Stomach (tissue), 8 donors: ENCODE measurements at regions not wholly inside any gene's neighbourhood (a gene's known extent, or its start where the extent isn't known, plus 50 kb on each side); places are given as distances from the start of the nearest gene placed in this dataset.

Experiments
- DNase-seq, 2 donors: peaks; one replicate each; pipeline versions ENCODE4 v3.0.0 to v3.0.0-alpha.2; 2013 to 2019
- H3K27ac ChIP-seq, 5 donors: fragments of 200-600 bp in 4 of 5; sonication (generic) in 4 of 5; one replicate each; pipeline ENCODE4 v1.5.1; 2013 to 2019; ENCODE audit warnings: mild to moderate bottlenecking in 1 of 5, moderate library complexity in 1 of 5
- H3K27me3 ChIP-seq, 3 donors: fragments of 200-600 bp; sonication (generic); one replicate each; pipeline ENCODE4 v1.5.1; 2017 to 2019; ENCODE audit warnings: mixed run types in 1 of 3
- H3K36me3 ChIP-seq, 4 donors: fragments of 200-600 bp; sonication (generic); 1 replicate in 3 of 4; 2 replicates in 1 of 4; pipeline ENCODE4 v1.5.1; 2016 to 2019
- H3K4me1 ChIP-seq, 4 donors: fragments of 200-600 bp; sonication (generic); one replicate each; pipeline ENCODE4 v1.5.1; 2016 to 2019
- H3K4me3 ChIP-seq, 4 donors: fragments of 200-600 bp; sonication (generic) in 3 of 4; one replicate each; pipeline ENCODE4 v1.5.1; 2016 to 2019; ENCODE audit warnings: mild to moderate bottlenecking in 1 of 4
- H3K9me3 ChIP-seq, 4 donors: fragments of 200-600 bp; sonication (generic); one replicate each; pipeline ENCODE4 v1.5.1; 2016 to 2019
- CTCF ChIP-seq, 7 experiments: fragments of 450-650 bp in 4 of 7; fragments of 200-600 bp in 3 of 7; sonication (generic) in 3 of 7; IDR thresholded peaks; one replicate each; pipeline ENCODE4 v1.5.1; 2016 to 2019; ENCODE audit warnings: antibody characterized with exemption in 7 of 7, control low read depth in 2 of 7, mild to moderate bottlenecking in 1 of 7
- EP300 ChIP-seq: sonication (generic); formaldehyde crosslinking; IDR thresholded peaks from one replicate; pipeline ENCODE4 v1.6.1; 2017; ENCODE audit warnings: antibody characterized with exemption
- POLR2A ChIP-seq, 4 donors: fragments of 450-650 bp; IDR thresholded peaks; one replicate each; pipeline ENCODE4 v1.6.1; 2016; ENCODE audit warnings: antibody characterized with exemption in 4 of 4, control low read depth in 2 of 4, mild to moderate bottlenecking in 1 of 4, moderate library complexity in 1 of 4
- POLR2AphosphoS5 ChIP-seq, 3 donors: sonication (generic); formaldehyde crosslinking; IDR thresholded peaks; one replicate each; pipeline ENCODE4 v1.6.1; 2016; ENCODE audit warnings: antibody characterized with exemption in 3 of 3
- WGBS, 5 donors: extraction: QIAGEN DNeasy Blood & Tissue Kit in 3 of 5; methylation state at CpG; one replicate each; pipeline versions ENCODE4 v1.1.5 to v1.1.7; 2013 to 2018; 5-methylcytosine and 5-hydroxymethylcytosine counted together
- intact Hi-C: fragments of 100-400 bp; cut with DNase I; formaldehyde crosslinking; loops from one replicate; pipeline ENCODE4 v1.15.1; 2023; ENCODE audit warnings: low total_unique reads
- donor health status: healthy with polysubstance abuse.
- donor health status: Bipolar disorder and iron deficiency.
- donor health status: healthy.

GRCh38 chr3:178420033-178420432, 116.2 kb upstream of the KCNMB2 start:
- Histone ChIP-seq H3K36me3 (no peaks in the 10 kb centered on the region), H3K27ac (no peak overlapping the region)

GRCh38 chr3:178421069-178421468, 115.2 kb upstream of the KCNMB2 start:
- WGBS, 5 donors: 53 to 80% (median 70%) methylated on average over 1 of the region's 1 CpG
- no peaks in the 10 kb centered on the region for H3K4me1 ChIP-seq
- no peak for DNase-seq
- H3K9me3 ChIP-seq: no peaks in the 10 kb centered on the region
- no peaks in the 10 kb centered on the region for H3K27me3 ChIP-seq
- no peak for TF ChIP-seq EP300
- TF ChIP-seq CTCF (IDR thresholded peaks at IDR 0.05): no peak
- no peak for TF ChIP-seq POLR2AphosphoS5 (IDR thresholded peaks at IDR 0.05)
- no peak for TF ChIP-seq POLR2A (IDR thresholded peaks at IDR 0.05)
- H3K36me3 ChIP-seq: no peaks in the 10 kb centered on the region
- no peak overlapping the region for H3K27ac ChIP-seq
- no peak overlapping the region for H3K4me3 ChIP-seq
- intact Hi-C loops: no loop called here

More at GRCh38 chr3:178420033-178420432, 116.2 kb upstream of the KCNMB2 start:
- TF ChIP-seq POLR2AphosphoS5 (IDR thresholded peaks at IDR 0.05): no peak
- no peak for TF ChIP-seq EP300
- TF ChIP-seq CTCF (IDR thresholded peaks at IDR 0.05): no peak
- no peak for TF ChIP-seq POLR2A (IDR thresholded peaks at IDR 0.05)
- Histone ChIP-seq H3K9me3 (no peaks in the 10 kb centered on the region), H3K27me3 (no peaks in the 10 kb centered on the region), H3K4me3 (no peak overlapping the region), H3K4me1 (no peaks in the 10 kb centered on the region)
- no peak for DNase-seq
- intact Hi-C loops: no loop called here
- 29 to 66% (median 51%) methylated on average over 1 of the region's 1 CpG for WGBS, 5 donors

GRCh38 chr3:178422406-178422805, 113.8 kb upstream of the KCNMB2 start:
- no peak for TF ChIP-seq CTCF (IDR thresholded peaks at IDR 0.05)
- no peak for TF ChIP-seq POLR2A (IDR thresholded peaks at IDR 0.05)
- no peak for TF ChIP-seq POLR2AphosphoS5 (IDR thresholded peaks at IDR 0.05)
- no peak for DNase-seq
- Histone ChIP-seq H3K27ac (no peak overlapping the region), H3K9me3 (no peaks in the 10 kb centered on the region), H3K36me3 (no peaks in the 10 kb centered on the region), H3K4me3 (no peak overlapping the region), H3K27me3 (no peaks in the 10 kb centered on the region), H3K4me1 (no peaks in the 10 kb centered on the region)
- intact Hi-C loops: no loop called here

- H3K9me3 ChIP-seq: no peaks in the 10 kb centered on the region
- intact Hi-C loops: no loop called here
- H3K36me3 ChIP-seq: no peaks in the 10 kb centered on the region
- H3K4me1 ChIP-seq: no peaks in the 10 kb centered on the region
- H3K27me3 ChIP-seq: no peaks in the 10 kb centered on the region
- no peak overlapping the region for H3K27ac ChIP-seq
- TF ChIP-seq POLR2A (IDR thresholded peaks at IDR 0.05): no peak
- no peak for TF ChIP-seq CTCF (IDR thresholded peaks at IDR 0.05)
- no peak for TF ChIP-seq EP300
- DNase-seq: no peak
- H3K4me3 ChIP-seq: no peak overlapping the region
These were observed 108.2 kb upstream of the KCNMB2 start for GRCh38 chr3:178428037-178428436.
